Osteoblast (primary cell): ENCODE measurements at regions not wholly inside any gene's neighbourhood (a gene's known extent, or its start where the extent isn't known, plus 50 kb on each side); places are given as distances from the start of the nearest gene placed in this dataset.

Source experiments
- DNase-seq: peaks from one replicate; pipeline ENCODE4 v3.0.0; 2011; ENCODE audit warnings: low spot score, mixed read lengths; ENCODE audit not compliant: insufficient read length; ENCODE audit errors: missing footprints
- H2AFZ ChIP-seq: 2 replicates; pipeline ENCODE4 v1.6.0; 2011; ENCODE audit warnings: mild to moderate bottlenecking, low read length
- H3K27ac ChIP-seq: 2 replicates; pipeline ENCODE4 v1.5.1; 2011; ENCODE audit warnings: mild to moderate bottlenecking, low read depth, low read length, moderate library complexity
- H3K27me3 ChIP-seq: 2 replicates; pipeline ENCODE4 v1.6.0; 2012; ENCODE audit warnings: mild to moderate bottlenecking, control low read depth, inconsistent platforms, low read length, moderate library complexity; ENCODE audit not compliant: insufficient read depth
- H3K36me3 ChIP-seq: 2 replicates; pipeline ENCODE4 v1.5.1; 2011; ENCODE audit warnings: mild to moderate bottlenecking, low read length, control low read depth, moderate library complexity; ENCODE audit not compliant: insufficient read depth
- H3K4me1 ChIP-seq: 2 replicates; pipeline ENCODE4 v1.5.1; 2011; ENCODE audit warnings: mild to moderate bottlenecking, low read length, control low read depth, moderate library complexity; ENCODE audit not compliant: insufficient read depth
- H3K4me2 ChIP-seq: 2 replicates; pipeline ENCODE4 v1.6.0; 2011; ENCODE audit warnings: mild to moderate bottlenecking, low read length; ENCODE audit not compliant: insufficient read depth
- H3K4me3 ChIP-seq: fragments of 200-600 bp; sonication (generic); 3 replicates; pipeline ENCODE4 v1.5.1; 2012; ENCODE audit warnings: mild to moderate bottlenecking, low read length, inconsistent platforms; ENCODE audit not compliant: insufficient read depth
- H3K79me2 ChIP-seq: 2 replicates; pipeline ENCODE4 v1.6.0; 2012; ENCODE audit warnings: mild to moderate bottlenecking, low read length, control low read depth, inconsistent platforms; ENCODE audit not compliant: insufficient read depth
- H3K9me3 ChIP-seq: 2 replicates; pipeline ENCODE4 v1.5.1; 2011; ENCODE audit warnings: low read depth, low read length, control low read depth
- H4K20me1 ChIP-seq: 2 replicates; pipeline ENCODE4 v1.6.0; 2012; ENCODE audit warnings: mild to moderate bottlenecking, low read length, control low read depth; ENCODE audit not compliant: insufficient read depth
- CTCF ChIP-seq: IDR thresholded peaks from 2 replicates; pipeline ENCODE4 v1.5.1; 2011; ENCODE audit warnings: mild to moderate bottlenecking, low read depth, low read length, moderate library complexity; ENCODE audit errors: extremely low read depth

- TF ChIP-seq CTCF, result no peak
- no peak overlapping the region for H3K27ac ChIP-seq
- no peak overlapping the region for H2AFZ ChIP-seq
- H3K27me3 ChIP-seq, result no peaks in the 10 kb centered on the region
- no peaks in the 10 kb centered on the region for H3K79me2 ChIP-seq
- H4K20me1 ChIP-seq, result no peaks in the 10 kb centered on the region
- H3K4me1 ChIP-seq, result no peaks in the 10 kb centered on the region
- no peaks in the 10 kb centered on the region for H3K36me3 ChIP-seq
- no peak overlapping the region for H3K4me3 ChIP-seq
- no peaks in the 10 kb centered on the region for H3K9me3 ChIP-seq
- H3K4me2 ChIP-seq, result no peak overlapping the region
- DNase-seq, result no peak
These were observed 65.3 kb upstream of the SMNDC1 start for GRCh38 chr10:110370006-110370405.

GRCh38 chr10:110372656-110373055 is 67.9 kb upstream of the SMNDC1 start:
- Histone ChIP-seq H3K4me1 (peaks cover 5% of the 10 kb centered on the region), H4K20me1 (no peaks in the 10 kb centered on the region), H3K4me3 (no peak overlapping the region), H3K36me3 (no peaks in the 10 kb centered on the region), H3K27ac (no peak overlapping the region), H3K9me3 (no peaks in the 10 kb centered on the region), H2AFZ (no peak overlapping the region), H3K4me2 (no peak overlapping the region), H3K79me2 (no peaks in the 10 kb centered on the region), H3K27me3 (no peaks in the 10 kb centered on the region)
- DNase-seq, result no peak
- TF ChIP-seq CTCF, result no peak

GRCh38 chr10:110373059-110373458 is 68.3 kb upstream of the SMNDC1 start:
- TF ChIP-seq CTCF, result no peak
- no peaks in the 10 kb centered on the region for H3K27me3 ChIP-seq
- peaks cover 5% of the 10 kb centered on the region for H3K4me1 ChIP-seq

GRCh38 chr10:110373857-110374654 is 69.3 kb upstream of the SMNDC1 start:
- Histone ChIP-seq H3K4me1 (peaks cover 5% of the 10 kb centered on the region), H3K36me3 (no peaks in the 10 kb centered on the region), H3K9me3 (no peaks in the 10 kb centered on the region), H3K4me3 (no peak overlapping the region), H3K79me2 (no peaks in the 10 kb centered on the region), H3K4me2 (no peak overlapping the region), H2AFZ (no peak overlapping the region), H4K20me1 (no peaks in the 10 kb centered on the region), H3K27me3 (no peaks in the 10 kb centered on the region), H3K27ac (no peak overlapping the region)
- DNase-seq, result no peak
- no peak for TF ChIP-seq CTCF

More at GRCh38 chr10:110373059-110373458, 68.3 kb upstream of the SMNDC1 start:
- Histone ChIP-seq H3K4me3 (no peak overlapping the region), H3K36me3 (no peaks in the 10 kb centered on the region), H3K27ac (no peak overlapping the region), H3K4me2 (no peak overlapping the region), H3K79me2 (no peaks in the 10 kb centered on the region), H3K9me3 (no peaks in the 10 kb centered on the region), H4K20me1 (no peaks in the 10 kb centered on the region), H2AFZ (no peak overlapping the region)
- no peak for DNase-seq
